Dermis blood vessel endothelial cell (primary cell): ENCODE measurements at regions not wholly inside any gene's neighbourhood (a gene's known extent, or its start where the extent isn't known, plus 50 kb on each side); places are given as distances from the start of the nearest gene placed in this dataset.

Source experiments
- DNase-seq: peaks from one replicate; pipeline ENCODE4 v3.0.0; 2010

DNA sequence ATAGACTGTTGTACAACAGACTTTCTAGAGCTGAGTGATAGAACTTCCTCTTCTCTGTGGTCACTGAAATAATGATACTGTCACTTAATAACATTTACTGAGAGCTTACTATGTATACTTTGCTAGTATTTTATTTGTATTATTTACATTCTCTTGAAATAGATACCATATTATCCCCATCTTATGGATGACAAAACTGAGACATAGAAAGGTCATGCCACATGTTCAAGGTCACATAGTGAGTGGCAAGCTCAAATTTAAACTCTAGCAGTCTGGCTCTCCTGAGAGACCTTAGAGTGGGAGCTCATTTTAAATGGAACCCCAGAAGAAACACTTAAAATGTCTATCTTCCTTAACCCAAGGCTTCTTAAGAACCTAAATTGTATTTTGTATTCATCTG is 266.6 kb upstream of the CAMK1G start:
- no peak for DNase-seq

DNA sequence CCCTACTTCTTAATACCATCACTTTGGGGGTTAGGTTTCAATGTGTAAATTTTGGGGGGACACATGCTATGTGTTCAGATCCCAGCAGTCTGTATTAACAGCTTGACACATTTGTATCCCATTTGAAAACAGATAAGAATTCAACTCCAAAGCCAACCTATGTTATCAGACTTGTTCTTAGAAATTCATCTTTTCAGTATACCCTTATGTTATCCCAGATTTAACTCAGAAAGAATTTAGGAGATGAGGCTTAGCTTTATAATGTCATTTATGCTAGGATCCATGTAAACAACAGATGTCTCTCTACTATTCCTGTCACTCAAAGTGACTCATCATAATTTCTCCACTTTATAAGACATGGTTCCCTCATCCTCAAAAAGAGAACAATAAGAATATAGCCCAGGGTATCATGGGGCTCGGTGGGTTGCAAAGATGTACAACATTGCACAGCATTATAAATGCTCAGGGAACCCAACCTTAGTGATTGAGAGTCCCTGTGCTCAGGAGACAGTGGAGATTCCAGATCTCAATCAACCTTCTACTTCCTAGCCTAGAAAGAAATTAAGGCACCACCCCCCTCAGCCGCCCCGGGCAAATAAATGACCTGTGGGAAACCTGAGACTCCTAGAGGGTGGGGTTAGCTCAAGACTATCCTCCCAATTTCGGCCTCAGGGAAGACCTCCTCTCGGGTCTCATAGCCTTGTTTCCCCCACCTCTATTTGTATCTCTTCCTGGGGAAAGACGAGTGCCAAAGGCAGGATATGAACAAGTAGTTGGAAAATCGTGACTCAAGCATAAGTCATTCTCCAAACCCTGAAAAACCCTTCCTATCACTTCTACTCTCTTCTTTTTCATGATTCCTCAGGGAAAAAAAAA is 265.1 kb upstream of the CAMK1G start:
- DNase-seq = no peak

DNA sequence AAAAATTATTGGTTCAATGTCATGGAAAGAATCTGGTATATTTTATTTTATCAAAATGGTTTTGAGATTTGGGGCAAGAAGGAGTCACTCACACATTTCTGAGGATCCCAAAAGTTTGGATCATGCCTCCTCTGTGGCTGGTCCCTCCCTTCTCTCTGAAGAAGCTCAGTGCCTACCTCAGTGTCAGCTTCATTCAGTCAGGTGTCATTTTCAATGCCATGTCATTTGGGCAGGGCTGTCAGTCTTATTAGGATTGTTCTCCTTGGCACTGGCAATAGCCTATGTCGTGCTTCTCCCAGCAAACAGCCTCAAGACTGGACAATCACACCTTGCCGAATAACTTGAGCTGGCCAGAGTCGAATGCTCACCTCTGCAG is 264.5 kb upstream of the CAMK1G start:
- no peak for DNase-seq

DNA sequence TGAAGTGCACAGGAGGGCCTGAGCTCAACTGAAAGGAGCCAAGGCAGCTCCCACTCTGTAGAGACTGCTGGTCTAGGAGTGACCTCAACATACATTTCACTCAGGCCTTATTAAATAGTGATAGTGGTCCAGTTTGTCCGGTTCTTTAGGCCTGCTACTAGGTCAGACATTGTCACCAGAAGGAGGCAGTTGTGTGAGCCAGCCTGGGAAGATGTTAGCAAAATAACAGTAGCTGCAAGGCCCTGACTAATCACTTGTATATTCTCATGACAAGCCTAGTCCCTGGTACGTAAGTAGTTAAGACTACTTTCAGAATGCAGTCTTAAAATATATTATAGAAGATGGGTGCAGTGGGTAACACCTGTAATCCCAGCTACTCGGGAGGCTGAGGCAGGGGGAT is 264.0 kb upstream of the CAMK1G start:
- DNase-seq = no peak

DNA sequence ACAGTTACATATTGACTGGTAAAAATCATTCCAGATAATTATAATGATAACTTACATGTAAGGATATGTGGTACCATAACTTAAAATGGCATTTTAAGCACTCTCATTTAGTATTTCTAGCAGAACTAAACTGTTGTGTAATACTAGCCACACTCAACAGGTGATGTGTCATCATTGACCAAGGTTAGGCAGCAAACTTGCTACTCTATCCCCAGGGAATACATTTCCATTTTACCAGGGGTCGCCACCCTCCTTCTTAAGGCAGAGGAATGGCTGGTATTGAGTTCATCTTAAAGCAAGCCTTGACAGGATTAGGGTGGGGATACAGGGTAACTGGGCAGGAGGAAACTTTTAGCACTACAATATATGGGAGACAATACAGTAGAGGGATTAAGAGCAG is 259.8 kb upstream of the CAMK1G start:
- DNase-seq = no peak

DNA sequence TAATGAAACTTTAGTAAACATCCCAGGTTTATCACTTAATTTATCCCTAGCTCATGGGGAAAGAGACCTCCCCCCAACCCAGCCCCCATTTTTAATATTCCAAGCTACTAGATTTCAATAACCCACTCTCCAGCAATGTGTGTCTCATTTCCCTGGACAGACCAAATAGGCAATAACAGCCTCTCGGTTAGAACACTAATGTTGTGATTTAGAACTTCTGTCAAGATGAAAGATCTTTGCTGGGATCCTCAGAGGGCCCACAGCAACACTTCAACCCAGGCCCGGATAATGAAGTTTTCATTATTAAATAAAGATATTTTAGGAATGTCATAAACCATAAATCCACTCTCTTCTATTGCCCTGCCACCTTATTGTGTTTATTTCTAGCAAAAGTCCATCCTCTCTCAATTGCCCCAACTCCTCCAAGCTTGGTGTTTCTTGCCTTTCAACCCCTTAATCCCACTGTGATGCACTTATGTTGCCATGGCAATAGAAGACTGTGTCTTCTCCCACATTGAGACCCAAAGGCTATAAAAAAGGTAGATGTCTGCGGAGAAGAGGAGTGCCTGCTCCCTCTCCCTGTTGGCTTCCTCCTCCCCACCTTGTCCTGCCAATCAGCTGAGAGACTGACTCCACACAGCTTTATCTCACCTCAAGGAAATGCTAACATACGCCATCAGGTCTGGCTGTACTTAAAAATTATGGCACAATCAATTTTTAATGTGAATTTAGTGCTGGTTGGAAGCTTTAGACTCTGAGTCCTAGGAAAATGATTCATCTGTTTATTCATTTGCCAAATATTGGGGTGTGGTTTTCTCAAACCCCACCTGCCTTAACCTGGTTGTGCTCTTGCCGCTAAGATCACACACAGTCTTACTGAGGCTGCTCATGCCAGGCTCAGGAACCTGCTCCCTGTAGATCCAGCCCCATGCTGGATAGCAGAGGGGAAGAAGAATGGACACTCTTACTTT is 258.3 kb upstream of the CAMK1G start:
- DNase-seq = no peak

DNA sequence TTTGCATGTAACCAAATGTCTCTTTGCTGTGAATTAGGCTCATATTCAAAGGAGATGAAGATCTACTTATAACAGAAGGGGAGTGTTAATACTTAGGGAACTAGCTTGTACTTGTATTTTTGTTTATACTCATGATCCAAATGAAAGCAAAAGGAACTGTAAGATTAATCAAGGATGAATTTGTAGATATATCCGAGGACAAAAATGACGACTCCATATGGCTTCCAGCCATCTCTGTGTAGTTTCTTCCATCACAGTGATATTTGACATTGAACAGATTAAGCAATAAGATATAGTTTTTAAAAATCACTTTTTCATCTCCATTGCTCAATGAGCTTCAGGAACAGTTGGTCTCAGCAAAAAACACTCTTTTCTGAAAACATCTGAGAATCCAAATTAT is 257.4 kb upstream of the CAMK1G start:
- DNase-seq = no peak

DNA sequence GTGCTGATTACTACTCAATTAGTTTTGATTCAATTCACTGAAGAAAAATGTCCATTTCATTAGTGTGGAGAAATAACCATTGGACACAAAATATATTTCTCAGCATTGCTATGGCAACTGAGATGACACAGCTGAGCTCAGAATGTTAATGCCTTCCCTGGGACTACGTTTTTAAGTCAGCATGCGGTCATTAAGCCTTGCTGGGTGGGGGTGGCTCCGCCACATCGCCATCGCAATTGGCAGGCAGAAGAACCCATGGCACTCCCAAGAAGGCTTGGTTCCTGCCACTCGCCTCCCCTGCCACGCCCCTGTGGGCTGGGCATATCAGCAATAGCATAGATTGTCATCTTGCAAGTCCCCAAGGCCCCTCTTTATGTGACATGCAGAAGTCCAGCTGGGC is 256.7 kb upstream of the CAMK1G start:
- no peak for DNase-seq

DNA sequence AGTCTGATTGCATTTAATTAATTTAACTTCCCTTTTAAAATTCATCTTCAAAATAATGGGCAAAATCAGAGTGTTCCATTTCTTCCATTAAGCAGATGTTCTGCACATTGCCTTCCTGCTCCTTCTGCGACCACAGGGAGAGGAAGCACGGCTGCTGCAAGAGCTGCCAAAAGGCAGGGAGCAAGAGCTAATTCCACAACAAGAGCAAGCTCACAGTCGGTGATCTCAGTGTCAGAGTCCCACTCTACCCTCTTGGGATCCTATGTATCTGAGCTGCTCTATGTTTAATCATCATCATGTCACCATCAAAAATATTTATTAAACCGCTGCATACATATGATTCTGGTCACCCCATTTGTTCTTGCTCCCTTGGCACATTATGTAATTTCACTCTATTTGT is 255.3 kb upstream of the CAMK1G start:
- no peak for DNase-seq

DNA sequence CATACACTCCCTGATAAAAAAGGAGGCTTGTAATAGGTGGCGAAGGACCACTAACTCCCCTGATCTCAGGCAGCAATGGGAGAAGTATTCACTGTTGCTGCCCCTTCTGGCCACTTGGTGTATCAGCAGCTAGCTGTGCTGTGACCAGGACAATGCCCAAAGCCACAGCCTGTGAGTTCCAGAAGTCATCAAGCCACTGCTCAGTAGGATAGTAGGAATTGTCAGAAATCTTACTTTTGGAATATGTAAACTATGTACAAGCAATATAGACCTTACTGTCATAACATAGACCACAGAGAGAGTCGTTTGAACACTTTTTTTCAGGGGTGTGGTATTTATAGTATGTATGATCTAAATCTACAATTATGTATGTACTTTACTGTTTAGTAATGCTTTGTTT is 248.3 kb upstream of the CAMK1G start:
- peak; percentile 48 for DNase-seq

DNA sequence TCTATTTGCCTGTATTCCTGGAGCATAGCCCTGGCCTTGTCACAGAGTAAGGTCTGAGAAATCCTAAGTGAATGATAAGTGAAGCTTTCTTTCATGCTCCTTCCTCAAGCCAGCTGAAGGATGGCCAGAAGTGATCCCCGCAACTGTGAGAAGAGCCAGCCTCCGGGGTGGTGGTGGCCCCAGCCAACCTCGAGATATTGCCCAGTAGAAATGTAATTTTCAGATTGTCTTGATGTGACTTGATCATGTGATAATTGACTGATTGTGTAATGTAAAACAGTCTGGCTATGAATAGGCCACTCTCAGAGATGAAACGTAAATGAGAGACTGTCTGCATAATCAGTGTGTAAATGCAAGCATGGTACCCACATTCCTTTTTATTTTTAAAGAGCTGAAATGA is 242.4 kb upstream of the CAMK1G start:
- DNase-seq = no peak

DNA sequence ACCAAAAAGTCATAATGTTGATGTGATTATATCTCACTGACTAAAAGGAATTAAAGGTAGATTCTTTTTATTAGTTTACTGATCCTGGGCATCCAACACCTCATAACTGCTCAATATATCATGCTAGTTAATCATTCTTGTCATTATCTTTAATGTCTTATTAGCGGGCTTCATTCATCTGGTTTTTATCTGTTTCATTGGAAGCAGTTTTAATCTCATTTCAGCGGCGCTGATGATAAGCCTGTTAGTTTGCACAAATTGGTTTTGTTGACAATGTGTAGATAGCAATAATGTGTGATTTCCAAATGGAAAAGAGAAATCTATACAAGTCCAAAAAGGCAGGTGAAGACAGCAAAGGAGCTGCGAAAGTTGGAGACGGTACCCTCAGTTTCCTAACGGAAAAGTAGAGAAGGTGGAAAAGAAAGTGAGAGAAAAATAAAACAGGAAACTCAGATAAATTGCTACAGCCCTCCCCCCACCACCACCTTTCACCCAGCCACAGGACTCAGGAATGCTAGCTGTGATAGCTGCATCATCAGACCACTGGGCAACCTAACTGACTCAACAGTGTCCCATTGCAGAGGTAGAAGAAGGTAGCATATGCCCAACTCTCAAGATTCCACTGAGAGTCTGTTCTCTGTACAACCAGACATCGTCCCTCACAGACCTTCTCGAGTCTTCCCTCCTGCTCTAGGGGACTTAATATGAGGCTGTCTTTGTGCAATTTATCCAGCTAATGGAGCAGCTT is 241.7 kb upstream of the CAMK1G start:
- DNase-seq = no peak

DNA sequence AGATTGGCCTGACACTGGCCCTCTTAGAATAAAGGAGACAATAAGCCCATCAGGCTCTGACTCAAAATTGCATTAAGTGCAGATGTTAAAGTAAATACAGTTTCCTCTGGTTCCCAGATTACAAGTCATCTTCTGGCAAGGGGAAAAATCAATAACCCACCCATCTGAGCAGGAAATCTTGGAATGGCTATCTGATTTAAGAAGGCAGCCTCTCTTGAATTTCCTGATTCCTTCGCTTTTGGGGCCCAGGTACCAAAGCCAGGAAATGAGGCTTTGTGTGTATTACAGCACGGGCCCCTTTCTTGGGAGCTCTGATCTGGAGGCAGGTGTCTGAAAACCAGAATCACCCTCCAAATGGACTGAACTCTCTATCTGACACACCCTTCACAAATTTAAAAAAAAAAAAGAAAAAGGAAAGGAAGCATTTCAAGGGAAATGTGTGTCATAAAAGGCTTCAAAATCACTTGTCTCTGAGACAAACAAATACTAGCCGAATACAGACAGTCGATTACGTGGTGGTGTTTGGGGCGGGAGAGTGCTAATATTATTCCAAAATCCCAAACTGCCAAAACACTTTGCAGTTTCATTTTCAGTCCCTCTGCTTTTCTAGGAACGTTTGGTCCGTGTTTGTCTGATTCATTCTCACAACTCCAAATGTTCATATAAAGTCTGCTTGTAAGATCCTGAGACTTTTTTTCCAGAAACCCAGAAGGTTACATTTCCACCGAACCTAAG is 240.9 kb upstream of the CAMK1G start:
- DNase-seq = no peak

DNA sequence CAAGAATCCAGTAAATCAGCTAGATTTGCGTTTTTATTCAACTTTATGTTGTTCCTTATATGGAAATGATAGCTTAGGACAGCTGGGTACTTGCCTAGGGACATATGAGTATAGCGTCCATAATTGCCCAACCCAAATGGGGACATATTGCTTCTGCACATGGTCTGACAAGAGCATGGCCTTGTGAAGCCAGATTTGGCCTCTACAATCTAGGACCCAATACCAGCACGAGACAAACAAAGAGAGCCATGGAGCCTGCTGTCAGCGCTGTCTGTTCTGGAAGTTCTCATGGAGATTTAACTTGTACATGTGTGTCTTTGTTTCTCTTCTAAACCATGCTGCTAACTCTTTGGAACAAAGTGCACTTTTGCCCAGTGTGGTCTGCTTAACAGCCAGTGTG is 240.0 kb upstream of the CAMK1G start:
- DNase-seq = no peak

DNA sequence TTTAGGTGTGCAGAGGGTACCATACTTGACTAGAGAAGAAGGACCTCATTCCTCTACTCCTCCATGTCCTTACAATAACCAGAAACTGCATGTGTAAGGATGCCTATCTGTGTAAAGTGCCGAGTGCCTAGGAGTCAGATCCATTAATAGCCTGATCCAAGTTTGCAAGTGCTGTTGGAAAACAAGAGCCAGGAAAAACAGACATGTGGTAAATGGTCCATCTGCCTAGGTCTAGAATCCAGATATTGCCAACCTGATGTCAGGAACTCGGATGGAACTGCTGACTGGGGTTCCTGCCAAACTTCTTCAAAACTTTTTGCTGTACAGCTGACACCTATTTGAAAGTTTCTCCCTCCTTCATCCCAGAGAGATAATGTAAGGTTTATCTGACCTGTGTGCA is 239.4 kb upstream of the CAMK1G start:
- DNase-seq = no peak

DNA sequence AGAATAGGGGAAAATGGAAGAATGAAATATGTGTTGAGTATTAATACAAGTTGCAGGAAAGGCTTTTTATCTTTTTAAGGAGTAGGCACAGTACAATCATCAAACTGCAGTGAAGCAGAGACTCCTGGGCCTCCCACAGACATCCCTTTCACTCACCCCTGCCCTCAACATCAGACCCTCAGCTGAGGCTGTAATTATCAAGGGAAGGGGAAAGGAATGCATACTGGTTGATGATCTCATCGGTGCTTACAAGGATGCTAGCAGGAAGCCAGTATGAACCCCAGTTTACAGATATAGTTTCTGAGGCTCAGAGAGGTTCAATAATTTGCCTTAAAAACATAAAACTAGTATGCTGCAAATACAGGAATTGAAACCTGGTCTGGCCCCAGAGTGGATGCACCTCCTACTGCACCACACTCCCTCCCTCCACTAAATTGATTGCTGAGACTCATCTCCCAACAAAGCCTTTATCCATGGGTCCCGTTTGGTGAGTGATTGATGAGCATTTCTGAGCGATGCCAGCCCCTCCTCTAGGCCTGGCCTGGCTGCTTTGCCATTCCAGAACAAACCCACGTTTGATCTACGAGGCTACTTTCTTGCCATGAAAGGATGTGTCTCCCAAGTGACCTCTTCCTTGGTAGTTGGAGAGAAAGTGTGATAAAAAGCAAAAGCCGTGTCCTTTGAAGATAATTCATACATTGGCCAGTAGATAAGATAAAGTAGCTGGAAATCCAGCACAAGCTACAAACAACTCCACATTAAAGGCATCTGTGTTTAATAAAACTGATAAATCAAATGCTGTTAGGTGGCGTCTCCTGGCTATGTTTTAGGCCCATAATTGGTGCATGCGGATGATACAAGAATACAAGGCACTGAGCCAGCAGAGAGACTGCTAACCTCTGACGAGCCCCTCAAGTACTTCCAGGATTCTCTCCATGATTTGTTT is 233.9 kb upstream of the CAMK1G start:
- no peak for DNase-seq

DNA sequence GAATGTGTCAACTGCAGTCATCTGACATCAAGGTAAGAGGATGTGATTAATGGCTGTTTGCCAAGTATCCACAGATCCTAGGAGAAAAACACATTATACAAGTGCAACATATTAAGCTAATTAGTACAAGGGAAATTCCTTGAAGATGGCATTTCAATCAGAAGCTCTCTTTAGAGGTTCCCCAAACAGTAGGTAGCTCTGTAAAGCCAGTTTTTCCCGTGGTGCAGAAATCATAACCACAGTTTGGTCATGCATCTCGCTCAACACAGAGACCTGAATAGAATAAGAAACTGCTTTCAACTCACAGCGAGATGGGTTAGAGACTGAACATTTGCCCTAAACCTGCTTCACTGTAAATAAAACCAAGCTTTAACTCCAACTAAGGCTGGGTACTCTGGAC is 230.5 kb upstream of the CAMK1G start:
- DNase-seq = no peak

DNA sequence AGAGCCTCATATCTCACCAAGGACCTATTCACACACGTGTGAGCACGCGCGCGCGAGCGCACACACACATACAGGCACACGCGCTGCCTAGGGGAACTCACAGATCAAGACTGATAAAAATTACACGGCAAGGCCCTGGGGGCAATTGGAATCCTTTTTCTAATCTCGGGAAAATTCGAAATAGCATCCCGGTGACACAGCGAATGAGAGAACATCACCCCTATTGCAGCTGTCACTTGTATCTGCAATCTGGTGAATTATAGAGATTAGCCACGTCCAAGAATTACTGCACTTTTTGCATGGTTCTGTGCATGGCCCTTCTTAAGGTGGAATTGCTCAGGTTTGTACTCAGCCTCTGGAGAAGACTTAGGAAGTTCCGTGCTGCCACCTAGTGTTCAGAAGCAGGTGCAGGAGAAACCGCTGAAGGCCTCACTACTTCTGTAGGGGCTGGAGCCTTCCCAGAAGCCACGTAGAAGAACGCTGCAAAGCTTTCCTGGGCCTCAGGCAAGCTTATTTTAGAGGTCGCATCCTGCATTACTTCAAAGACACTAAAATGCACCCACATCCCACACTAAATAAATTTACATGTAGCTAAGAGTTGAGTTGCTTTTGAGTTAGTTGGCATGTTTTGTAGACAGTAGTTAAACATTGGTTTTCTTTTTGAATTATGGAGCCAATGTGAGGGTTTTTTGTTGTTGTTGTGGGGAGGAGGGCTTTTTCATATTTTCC is 229.2 kb upstream of the CAMK1G start:
- peak; percentile 86 for DNase-seq

DNA sequence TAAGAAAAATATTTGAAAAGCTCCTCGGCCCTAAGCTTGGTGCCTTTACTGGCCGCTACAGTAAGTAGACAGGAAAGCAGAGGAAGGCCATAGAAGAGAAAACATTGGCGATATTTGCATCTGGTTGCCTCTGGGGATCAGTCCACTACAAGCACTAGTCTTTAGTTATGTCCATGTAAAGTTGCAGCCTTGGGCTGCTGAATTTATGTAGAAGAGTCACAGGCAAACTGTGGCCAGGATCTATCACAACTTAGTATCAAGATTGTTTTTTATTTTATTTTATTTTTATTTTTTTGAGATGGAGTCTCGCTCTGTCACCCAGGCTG is 228.7 kb upstream of the CAMK1G start:
- DNase-seq = no peak

DNA sequence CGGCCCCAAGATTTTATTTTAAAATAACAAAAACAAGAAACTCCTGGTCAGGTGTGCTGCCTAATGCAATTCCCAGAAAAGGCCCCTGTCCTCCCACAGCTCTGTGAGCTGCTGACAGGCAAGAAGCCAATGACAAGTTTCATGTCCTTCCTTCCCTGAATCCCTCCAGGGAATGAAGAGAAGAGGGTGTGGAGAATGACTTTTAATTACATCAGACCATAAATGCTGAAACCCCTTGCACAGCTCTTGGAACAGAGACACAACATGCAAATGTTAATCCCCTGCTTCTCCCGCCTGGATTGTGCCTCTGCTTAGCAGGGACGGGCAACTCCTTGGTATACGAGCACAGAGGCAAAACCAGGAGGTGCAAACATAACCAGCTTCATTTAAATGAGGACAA is 228.1 kb upstream of the CAMK1G start:
- no peak for DNase-seq

DNA sequence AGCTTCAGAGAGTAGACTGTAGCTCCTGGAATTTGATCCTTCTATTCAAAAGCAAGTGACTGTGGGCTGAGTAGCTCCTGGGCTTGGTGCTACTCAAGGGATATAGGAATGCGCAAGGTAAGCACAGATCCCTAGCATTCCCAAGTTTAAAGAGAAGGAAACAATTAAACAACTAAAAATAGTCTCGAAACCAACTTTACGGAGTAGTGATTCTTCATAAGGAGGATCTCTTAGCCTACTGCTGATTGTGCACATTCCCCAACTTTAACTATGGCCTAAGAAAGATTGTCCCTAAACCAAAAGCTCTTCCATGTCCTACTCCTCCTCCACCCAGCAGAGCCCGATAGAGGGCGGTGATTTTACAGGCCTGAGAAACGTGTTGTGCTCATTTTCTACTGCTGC is 226.5 kb upstream of the CAMK1G start:
- DNase-seq = no peak
